ENCODE measurements at regions not wholly inside any gene's neighbourhood (a gene's known extent, or its start where the extent isn't known, plus 50 kb on each side); places are given as distances from the start of the nearest gene placed in this dataset.
"Not testable (repeated sequence)": the region's sequence is repeated elsewhere in the genome, so short reads cannot be mapped to it uniquely, and the experiment has no call there.

DNA sequence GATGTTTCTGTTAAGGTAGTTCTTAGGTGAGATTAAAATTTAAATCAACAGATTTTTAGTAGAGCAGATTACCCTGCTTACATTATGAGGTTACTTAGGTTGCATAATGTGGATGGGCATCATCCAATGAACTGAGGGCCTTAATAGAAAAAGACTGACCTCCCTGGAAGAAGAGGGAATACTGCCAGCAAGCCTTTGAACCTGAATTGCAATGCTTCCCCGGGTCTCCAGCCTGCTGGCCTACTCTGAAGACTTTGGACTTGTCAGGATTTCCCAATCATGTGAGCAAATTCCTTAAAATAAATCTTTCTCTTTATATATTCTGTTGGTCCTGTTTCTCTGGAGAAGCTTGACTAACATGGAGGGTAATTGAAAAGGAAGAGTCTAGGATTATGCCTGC lies 542.1 kb upstream of the ARRDC3 start:
- Histone ChIP-seq H3K27ac (replicated peaks) (no peak overlapping the region), H3K27me3 (ENCODE audit: insufficient read depth, poor library complexity, severe bottlenecking) (no peaks in the 10 kb centered on the region), H3K4me3 (replicated peaks; ENCODE audit: insufficient read depth, low read length) (no peak overlapping the region)
- DNase-seq (ENCODE audit: low read depth in 1 of 2, low spot score in 1 of 2): no peak
- no peak for TF ChIP-seq SPI1 (IDR thresholded peaks at IDR 0.05; ENCODE audit: borderline replicate concordance, low read depth)
- no peak for TF ChIP-seq GABPA (IDR thresholded peaks at IDR 0.05; ENCODE audit: low read depth)
- TF ChIP-seq REST (IDR thresholded peaks at IDR 0.05; ENCODE audit: insufficient replicate concordance, low read depth): no peak
- TF ChIP-seq POLR2AphosphoS5 (IDR thresholded peaks at IDR 0.05; ENCODE audit: low read depth): no peak
- TF ChIP-seq, protein P1, sequence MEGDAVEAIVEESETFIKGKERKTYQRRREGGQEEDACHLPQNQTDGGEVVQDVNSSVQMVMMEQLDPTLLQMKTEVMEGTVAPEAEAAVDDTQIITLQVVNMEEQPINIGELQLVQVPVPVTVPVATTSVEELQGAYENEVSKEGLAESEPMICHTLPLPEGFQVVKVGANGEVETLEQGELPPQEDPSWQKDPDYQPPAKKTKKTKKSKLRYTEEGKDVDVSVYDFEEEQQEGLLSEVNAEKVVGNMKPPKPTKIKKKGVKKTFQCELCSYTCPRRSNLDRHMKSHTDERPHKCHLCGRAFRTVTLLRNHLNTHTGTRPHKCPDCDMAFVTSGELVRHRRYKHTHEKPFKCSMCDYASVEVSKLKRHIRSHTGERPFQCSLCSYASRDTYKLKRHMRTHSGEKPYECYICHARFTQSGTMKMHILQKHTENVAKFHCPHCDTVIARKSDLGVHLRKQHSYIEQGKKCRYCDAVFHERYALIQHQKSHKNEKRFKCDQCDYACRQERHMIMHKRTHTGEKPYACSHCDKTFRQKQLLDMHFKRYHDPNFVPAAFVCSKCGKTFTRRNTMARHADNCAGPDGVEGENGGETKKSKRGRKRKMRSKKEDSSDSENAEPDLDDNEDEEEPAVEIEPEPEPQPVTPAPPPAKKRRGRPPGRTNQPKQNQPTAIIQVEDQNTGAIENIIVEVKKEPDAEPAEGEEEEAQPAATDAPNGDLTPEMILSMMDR (IDR thresholded peaks at IDR 0.05; ENCODE audit: insufficient read depth, low read length): no peak

DNA sequence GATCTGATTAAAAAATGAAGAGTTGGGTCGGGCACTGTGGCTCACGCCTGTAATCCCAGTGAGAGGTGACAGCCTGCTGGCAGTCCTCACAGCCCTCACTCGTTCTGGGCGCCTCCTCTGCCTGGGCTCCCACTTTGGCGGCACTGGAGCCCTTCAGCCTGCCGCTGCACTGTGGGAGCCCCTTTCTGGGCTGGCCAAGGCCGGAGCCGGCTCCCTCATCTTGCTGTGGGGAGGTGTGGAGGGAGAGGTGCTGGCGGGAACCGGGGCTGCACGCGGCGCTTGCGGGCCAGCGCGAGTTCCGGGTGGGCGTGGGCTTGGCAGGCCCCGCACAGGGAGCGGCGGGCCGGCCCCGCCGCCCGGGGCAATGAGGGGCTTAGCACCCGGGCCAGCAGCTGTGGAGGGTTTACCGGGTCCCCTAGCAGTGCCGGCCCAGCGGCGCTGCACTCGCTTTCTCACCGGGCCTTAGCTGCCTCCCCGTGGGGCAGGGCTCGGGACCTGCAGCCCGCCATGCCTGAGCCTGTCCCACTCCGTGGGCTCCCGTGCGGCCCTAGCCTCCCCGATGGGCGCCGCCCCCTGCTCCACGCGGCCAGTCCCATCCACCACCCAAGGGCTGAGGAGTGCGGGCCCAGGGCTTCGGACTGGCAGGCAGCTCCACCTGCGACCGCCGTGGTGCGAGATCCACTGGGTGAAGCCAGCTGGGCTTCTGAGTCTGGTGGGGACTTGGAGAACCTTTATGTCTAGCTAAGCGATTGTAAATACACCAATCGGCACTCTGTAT lies 534.1 kb upstream of the ARRDC3 start:
- H3K27me3 ChIP-seq (ENCODE audit: insufficient read depth, poor library complexity, severe bottlenecking); DNase-seq (ENCODE audit: low read depth in 1 of 2, low spot score in 1 of 2); H3K27ac ChIP-seq (replicated peaks); H3K4me3 ChIP-seq (replicated peaks; ENCODE audit: insufficient read depth, low read length): not testable (repeated sequence)

- no peak overlapping the region for H3K4me3 ChIP-seq (replicated peaks; ENCODE audit: insufficient read depth, low read length)
- DNase-seq (ENCODE audit: low read depth in 1 of 2, low spot score in 1 of 2): no peak
- no peak overlapping the region for H3K27ac ChIP-seq (replicated peaks)
- H3K27me3 ChIP-seq (ENCODE audit: insufficient read depth, poor library complexity, severe bottlenecking): no peaks in the 10 kb centered on the region
- TF ChIP-seq REST (IDR thresholded peaks at IDR 0.05; ENCODE audit: insufficient replicate concordance, low read depth) (no peak), SPI1 (IDR thresholded peaks at IDR 0.05; ENCODE audit: borderline replicate concordance, low read depth) (no peak), POLR2AphosphoS5 (IDR thresholded peaks at IDR 0.05; ENCODE audit: low read depth) (no peak), GABPA (IDR thresholded peaks at IDR 0.05; ENCODE audit: low read depth) (no peak)
- TF ChIP-seq, protein P1 (IDR thresholded peaks at IDR 0.05; ENCODE audit: insufficient read depth, low read length): no peak
Observed at GRCh38 chr5:91910655-91911054, 527.5 kb upstream of the ARRDC3 start.

DNA sequence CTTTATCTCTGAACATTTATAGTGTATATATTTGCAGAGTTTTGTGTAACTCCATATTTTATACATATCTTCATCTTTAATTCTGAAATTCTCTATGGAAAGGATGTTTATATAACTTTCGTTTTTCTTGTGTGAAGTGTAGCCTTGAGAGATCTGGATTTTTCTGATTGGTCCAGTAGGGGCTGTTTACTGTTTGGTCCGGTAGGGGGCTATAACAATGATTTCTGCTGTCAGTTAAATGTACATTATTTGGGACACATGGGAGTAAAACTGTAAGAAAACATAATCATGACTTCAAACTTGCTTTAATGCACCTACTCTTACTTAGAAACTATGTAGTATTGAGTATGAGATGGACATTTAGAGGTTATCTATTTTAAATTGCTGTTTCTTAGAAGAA lies 527.1 kb upstream of the ARRDC3 start:
- no peak for DNase-seq (ENCODE audit: low read depth in 1 of 2, low spot score in 1 of 2)
- no peak overlapping the region for H3K27ac ChIP-seq (replicated peaks)
- no peak overlapping the region for H3K4me3 ChIP-seq (replicated peaks; ENCODE audit: insufficient read depth, low read length)
- no peaks in the 10 kb centered on the region for H3K27me3 ChIP-seq (ENCODE audit: insufficient read depth, poor library complexity, severe bottlenecking)
- no peak for TF ChIP-seq SPI1 (IDR thresholded peaks at IDR 0.05; ENCODE audit: borderline replicate concordance, low read depth)
- TF ChIP-seq POLR2AphosphoS5 (IDR thresholded peaks at IDR 0.05; ENCODE audit: low read depth): no peak
- TF ChIP-seq, protein P1 (IDR thresholded peaks at IDR 0.05; ENCODE audit: insufficient read depth, low read length): no peak
- no peak for TF ChIP-seq REST (IDR thresholded peaks at IDR 0.05; ENCODE audit: insufficient replicate concordance, low read depth)
- no peak for TF ChIP-seq GABPA (IDR thresholded peaks at IDR 0.05; ENCODE audit: low read depth)

All from HL-60 (cell line).